HL-60 (cell line): ENCODE measurements at regions not wholly inside any gene's neighbourhood (a gene's known extent, or its start where the extent isn't known, plus 50 kb on each side); places are given as distances from the start of the nearest gene placed in this dataset.

ENCODE experiments used
- CTCF ChIP-seq: IDR thresholded peaks from one replicate; pipeline ENCODE4 v1.5.1; 2011; ENCODE audit warnings: low read length, control low read depth, inconsistent platforms; ENCODE audit not compliant: insufficient read depth
- GABPA ChIP-seq: IDR thresholded peaks from 2 replicates; pipeline ENCODE4 v1.6.1; 2012; ENCODE audit warnings: low read depth
- POLR2AphosphoS5 ChIP-seq: IDR thresholded peaks from 2 replicates; pipeline ENCODE4 v1.6.1; 2012; ENCODE audit warnings: low read depth

GRCh38 chr4:164224871-164225270, 529.1 kb upstream of the SMIM31 start:
- no peak for TF ChIP-seq CTCF
- no peak for TF ChIP-seq POLR2AphosphoS5
- no peak for TF ChIP-seq GABPA
